GM12864 (cell line): ENCODE measurements at regions not wholly inside any gene's neighbourhood (a gene's known extent, or its start where the extent isn't known, plus 50 kb on each side); places are given as distances from the start of the nearest gene placed in this dataset.
A peak's percentile ranks its signal among the peaks of the same experiment; 100 is the strongest.

ENCODE experiments used
- DNase-seq: peaks from one replicate; pipeline ENCODE4 v3.0.0-alpha.2; 2011; ENCODE audit warnings: low read depth
- H3K4me3 ChIP-seq: 2 replicates; pipeline ENCODE4 v1.5.1; 2011; ENCODE audit warnings: mild to moderate bottlenecking, low read depth, low read length, control low read depth
- CTCF ChIP-seq: IDR thresholded peaks from 2 replicates; pipeline ENCODE4 v1.5.1; 2011; ENCODE audit warnings: low read depth, mild to moderate bottlenecking, moderate library complexity, low read length, control low read depth, inconsistent platforms; ENCODE audit errors: missing control alignments

DNA sequence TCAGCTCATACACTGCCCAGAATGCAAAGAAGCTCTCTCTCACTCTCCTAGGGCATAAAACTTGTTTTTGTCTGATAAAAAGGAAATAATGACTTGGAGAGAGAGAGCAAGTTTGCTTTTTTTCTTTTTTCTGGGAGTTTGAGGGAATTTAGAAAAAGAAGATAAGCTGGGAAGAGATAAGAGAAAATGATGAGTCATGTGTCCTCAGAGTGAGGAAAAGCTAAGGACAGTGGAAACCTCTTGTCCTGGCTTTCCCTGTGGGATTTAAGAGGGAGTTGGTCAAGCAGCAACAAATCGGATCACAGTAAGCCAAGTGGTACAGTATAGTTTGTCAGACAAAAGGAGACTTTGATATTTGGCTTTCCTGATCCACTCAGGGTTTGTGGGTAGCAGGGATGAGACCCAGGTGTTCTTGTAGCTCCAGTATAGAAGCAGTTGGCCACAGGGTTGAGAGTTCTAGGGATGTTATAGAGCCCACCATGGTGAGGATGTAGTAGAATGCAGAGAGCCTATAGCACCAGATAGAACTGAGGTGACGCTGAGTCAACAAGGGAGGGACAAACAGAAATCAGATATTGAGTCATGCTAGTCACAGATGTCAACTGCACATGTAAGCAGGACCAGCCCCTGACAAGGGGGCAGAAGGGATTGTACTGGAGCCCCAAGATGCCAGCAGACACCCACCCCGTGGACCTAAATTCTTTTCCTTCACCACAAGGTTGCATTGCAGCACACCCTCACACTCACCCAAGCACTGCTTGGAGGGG lies 219.3 kb upstream of the TAC1 start:
- no peak for DNase-seq
- no peak overlapping the region for H3K4me3 ChIP-seq
- TF ChIP-seq CTCF: no peak

GRCh38 chr7:97513326-97513725 lies 218.6 kb upstream of the TAC1 start:
- DNase-seq: peak; percentile 7
- TF ChIP-seq CTCF: no peak
- no peak overlapping the region for H3K4me3 ChIP-seq

DNA sequence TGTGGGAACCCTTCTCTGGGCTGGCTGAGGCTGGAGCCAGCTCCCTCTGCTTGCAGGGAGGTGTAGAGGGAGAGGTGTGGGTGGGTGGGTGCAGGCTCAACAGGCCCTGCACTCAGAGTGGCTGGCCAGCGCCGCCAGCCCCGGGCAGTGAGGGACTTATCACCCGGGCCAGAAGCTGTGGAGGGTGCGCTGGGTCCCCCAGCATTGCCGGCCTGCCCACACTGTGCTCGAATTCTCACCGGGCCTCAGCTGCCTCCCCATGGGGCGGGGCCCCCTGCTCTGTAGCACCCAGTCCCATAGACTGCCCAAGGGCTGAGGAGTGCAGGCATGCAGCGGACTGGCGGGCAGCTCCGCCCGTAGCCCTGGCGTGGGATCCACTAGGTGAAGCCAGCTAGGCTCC lies 190.7 kb upstream of the TAC1 start:
- TF ChIP-seq CTCF: no peak
- DNase-seq: no peak
- H3K4me3 ChIP-seq: no peak overlapping the region

- TF ChIP-seq CTCF: no peak
- no peak for DNase-seq
- no peak overlapping the region for H3K4me3 ChIP-seq
These were observed 175.9 kb upstream of the TAC1 start for GRCh38 chr7:97555857-97556421.

DNA sequence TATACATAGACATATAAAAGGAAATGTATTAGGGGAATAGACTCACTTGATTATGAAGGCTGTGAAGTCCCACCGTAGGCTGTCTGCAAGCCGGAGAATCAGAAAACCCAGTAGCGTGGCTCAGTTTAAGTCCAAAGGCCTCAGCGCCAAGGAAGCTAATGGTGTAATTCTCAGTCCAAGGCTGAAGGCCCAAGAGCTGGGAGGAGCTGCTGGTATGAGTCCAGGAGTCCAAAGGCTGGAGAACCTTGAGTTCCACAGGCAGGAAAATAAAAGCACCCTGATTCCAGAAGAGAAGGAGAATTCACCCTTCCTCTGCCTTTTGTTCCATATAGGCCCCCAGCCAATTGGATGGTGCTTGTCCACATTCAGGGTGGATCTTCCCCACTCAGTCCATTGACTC lies 166.2 kb upstream of the TAC1 start:
- no peak for DNase-seq
- H3K4me3 ChIP-seq: no peak overlapping the region
- no peak for TF ChIP-seq CTCF

DNA sequence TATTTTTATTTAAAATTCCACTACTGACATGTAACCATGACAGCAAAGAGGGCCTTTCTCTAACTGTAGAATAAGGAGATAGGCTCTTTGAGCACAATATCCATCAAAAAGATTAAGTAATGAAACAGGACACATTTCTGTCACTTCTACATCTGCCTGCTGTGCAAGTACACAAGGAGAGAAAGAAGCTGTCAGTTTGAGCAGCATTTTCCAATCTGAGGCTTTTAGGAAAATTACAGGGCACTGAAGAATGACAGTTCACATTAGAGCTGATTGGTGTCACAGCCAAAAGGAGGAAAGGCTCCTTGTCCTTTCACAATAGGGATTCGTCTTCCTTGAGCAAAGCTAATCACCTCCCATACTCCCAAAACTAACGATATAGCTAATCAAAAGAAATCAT lies 158.8 kb upstream of the TAC1 start:
- TF ChIP-seq CTCF: no peak
- DNase-seq: no peak
- no peak overlapping the region for H3K4me3 ChIP-seq

GRCh38 chr7:97576043-97576442 lies 155.8 kb upstream of the TAC1 start:
- DNase-seq: no peak
- no peak for TF ChIP-seq CTCF

More at GRCh38 chr7:97576043-97576442, 155.8 kb upstream of the TAC1 start:
- no peak overlapping the region for H3K4me3 ChIP-seq
